Heart left ventricle (tissue), 16 donors: ENCODE measurements at regions not wholly inside any gene's neighbourhood (a gene's known extent, or its start where the extent isn't known, plus 50 kb on each side); places are given as distances from the start of the nearest gene placed in this dataset.

Experiments used
- ATAC-seq, 4 donors: fragments of 200-7000 bp; cut with Tn5 transposase; one replicate each; pipeline ENCODE4 v1.9.1; 2020 to 2022; ENCODE audit warnings: moderate library complexity in 4 of 4, mild to moderate bottlenecking in 3 of 4, moderate number of reproducible peaks in 1 of 4
- DNase-seq, 5 donors: peaks; one replicate each; pipeline ENCODE4 v3.0.0-alpha.2; 2020
- H3K27ac ChIP-seq, 12 donors: fragments of 200-600 bp; sonication (generic) in 4 of 12; one replicate each; pipeline versions ENCODE4 v1.5.0 to v1.8.0; 2016 to 2022; ENCODE audit warnings: mild to moderate bottlenecking in 2 of 12
- H3K27me3 ChIP-seq, 9 donors: fragments of 200-600 bp; sonication (generic) in 2 of 9; one replicate each; pipeline versions ENCODE4 v1.5.1 to v1.8.0; 2016 to 2022; ENCODE audit warnings: mild to moderate bottlenecking in 3 of 9
- H3K36me3 ChIP-seq, 9 donors: fragments of 200-600 bp; sonication (generic) in 2 of 9; one replicate each; pipeline versions ENCODE4 v1.5.0 to v1.8.0; 2018 to 2022; ENCODE audit warnings: mild to moderate bottlenecking in 2 of 9
- H3K4me1 ChIP-seq, 12 donors: fragments of 200-600 bp; sonication (generic) in 4 of 12; one replicate each; pipeline versions ENCODE4 v1.5.0 to v1.8.0; 2016 to 2022; ENCODE audit warnings: mild to moderate bottlenecking in 3 of 12
- H3K4me3 ChIP-seq, 12 donors: fragments of 200-600 bp; sonication (generic) in 4 of 12; one replicate each; pipeline versions ENCODE4 v1.5.0 to v1.8.0; 2017 to 2022; ENCODE audit warnings: mild to moderate bottlenecking in 9 of 12, moderate library complexity in 4 of 12
- H3K9me3 ChIP-seq, 12 donors: fragments of 200-600 bp; sonication (generic) in 4 of 12; one replicate each; pipeline versions ENCODE4 v1.5.0 to v1.8.0; 2016 to 2022; ENCODE audit warnings: mild to moderate bottlenecking in 1 of 12
- POLR2A ChIP-seq, 2 donors: fragments of 450-650 bp; IDR thresholded peaks; one replicate each; pipeline ENCODE4 v1.6.1; 2017; ENCODE audit warnings: antibody characterized with exemption in 2 of 2, mild to moderate bottlenecking in 2 of 2, moderate library complexity in 2 of 2
- WGBS, 4 donors: extraction: QIAGEN DNeasy Blood & Tissue Kit in 2 of 4; methylation state at CpG; one replicate each; pipeline versions ENCODE4 v1.1.5 to v1.1.7; 2013 to 2018; 5-methylcytosine and 5-hydroxymethylcytosine counted together
- intact Hi-C, 10 donors: fragments of 100-400 bp; cut with DNase I; formaldehyde crosslinking; loops; one replicate each; pipeline versions ENCODE4 v1.11.1 to v1.14.2; 2022
- TF ChIP-seq, protein P1 (sequence below), 12 donors: fragments of 200-600 bp; sonication (generic) in 4 of 12; IDR thresholded peaks; one replicate each; pipeline versions ENCODE4 v1.5.0 to v1.8.0; 2018 to 2022; ENCODE audit warnings: antibody characterized with exemption in 12 of 12, mild to moderate bottlenecking in 5 of 12
- donor health status: ischemic (EF 13 %, LVEDD 7.1; RV severe dilation, severe dysfunction).
- donor health status: healthy with polysubstance abuse.
- donor health status: DM: no; HTN: yes; CAD: no.
- donor health status: DM: no; HTN: no; CAD: no.
- donor health status: ischemic (EF 25% LVEDD 6.9; RV normal size, moderate dysfunction).
- donor health status: ischemic (EF 25% LVEDD 5.7; RV mildly dilated, moderate dysfunction).
- donor health status: healthy.
- donor health status: DM: yes; HTN: yes; CAD: no.
- donor health status: ischemic (EF 35%, LVEDD 5.7; RV mildly dilated, moderate dysfunction).
- donor health status: nonischemic (EF 11% LVEDD 7.7; RV severe dilation, severe dysfunction).
- donor health status: DM: yes; HTN: yes; CAD: no.
- donor health status: PGD.
- donor health status: ischemic (EF 29% LVEDD 5.4; RV normal size, mild dysfunction).
- donor health status: nonischemic (EF 23%, LVEDD 6.1; RV moderate dilation, normal function).

GRCh38 chr3:159803459-159803858, 185.2 kb upstream of the IL12A start:
- DNase-seq (no peak), ATAC-seq (no peak)
- H3K27ac ChIP-seq, result peak overlapping the region in 2 of 12 donors; percentile 69 to 71
- intact Hi-C loops, result loop anchor here in 8 of 10 donors (2.0 to 10.0 kb wide), 9 partner anchors 36 to 959 kb away; no protein-coding TSS in a partner anchor
- TF ChIP-seq POLR2A (IDR thresholded peaks at IDR 0.05), result no peak
- TF ChIP-seq, protein P1, sequence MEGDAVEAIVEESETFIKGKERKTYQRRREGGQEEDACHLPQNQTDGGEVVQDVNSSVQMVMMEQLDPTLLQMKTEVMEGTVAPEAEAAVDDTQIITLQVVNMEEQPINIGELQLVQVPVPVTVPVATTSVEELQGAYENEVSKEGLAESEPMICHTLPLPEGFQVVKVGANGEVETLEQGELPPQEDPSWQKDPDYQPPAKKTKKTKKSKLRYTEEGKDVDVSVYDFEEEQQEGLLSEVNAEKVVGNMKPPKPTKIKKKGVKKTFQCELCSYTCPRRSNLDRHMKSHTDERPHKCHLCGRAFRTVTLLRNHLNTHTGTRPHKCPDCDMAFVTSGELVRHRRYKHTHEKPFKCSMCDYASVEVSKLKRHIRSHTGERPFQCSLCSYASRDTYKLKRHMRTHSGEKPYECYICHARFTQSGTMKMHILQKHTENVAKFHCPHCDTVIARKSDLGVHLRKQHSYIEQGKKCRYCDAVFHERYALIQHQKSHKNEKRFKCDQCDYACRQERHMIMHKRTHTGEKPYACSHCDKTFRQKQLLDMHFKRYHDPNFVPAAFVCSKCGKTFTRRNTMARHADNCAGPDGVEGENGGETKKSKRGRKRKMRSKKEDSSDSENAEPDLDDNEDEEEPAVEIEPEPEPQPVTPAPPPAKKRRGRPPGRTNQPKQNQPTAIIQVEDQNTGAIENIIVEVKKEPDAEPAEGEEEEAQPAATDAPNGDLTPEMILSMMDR (IDR thresholded peaks at IDR 0.05), result no peak
- H3K4me3 ChIP-seq, result no peak overlapping the region
- no peaks in the 10 kb centered on the region for H3K36me3 ChIP-seq
- WGBS, 4 donors, result 72 to 88% (median 81%) methylated on average over 3 of the region's 3 CpGs
- no peaks in the 10 kb centered on the region for H3K27me3 ChIP-seq
- H3K9me3 ChIP-seq, result no peaks in the 10 kb centered on the region
- H3K4me1 ChIP-seq, result peaks cover 3 to 87% (median 43%) of the 10 kb centered on the region in 12 donors

GRCh38 chr3:159804726-159805410, 183.8 kb upstream of the IL12A start:
- H3K4me1 ChIP-seq, result peaks cover 3 to 75% (median 37%) of the 10 kb centered on the region in 12 donors
- no peaks in the 10 kb centered on the region for H3K36me3 ChIP-seq
- intact Hi-C loops, result loop anchor here (1.0 to 10.0 kb wide), 19 partner anchors 38 to 960 kb away; no protein-coding TSS in a partner anchor
- DNase-seq (peak in 4 of 5 donors; percentile 73 to 79 (median 78)), ATAC-seq (peak; percentile 79 to 92 (median 92))
- H3K27me3 ChIP-seq, result no peaks in the 10 kb centered on the region
- peak overlapping the region in 9 of 12 donors; percentile 6 to 71 (median 52) for H3K27ac ChIP-seq
- 27 to 43% (median 35%) methylated on average over 5 of the region's 5 CpGs for WGBS, 4 donors
- H3K9me3 ChIP-seq, result no peaks in the 10 kb centered on the region
- H3K4me3 ChIP-seq, result no peak overlapping the region
- TF ChIP-seq, protein P1 (IDR thresholded peaks at IDR 0.05), result peak; percentile 73 to 94 (median 90)
- no peak for TF ChIP-seq POLR2A (IDR thresholded peaks at IDR 0.05)

DNA sequence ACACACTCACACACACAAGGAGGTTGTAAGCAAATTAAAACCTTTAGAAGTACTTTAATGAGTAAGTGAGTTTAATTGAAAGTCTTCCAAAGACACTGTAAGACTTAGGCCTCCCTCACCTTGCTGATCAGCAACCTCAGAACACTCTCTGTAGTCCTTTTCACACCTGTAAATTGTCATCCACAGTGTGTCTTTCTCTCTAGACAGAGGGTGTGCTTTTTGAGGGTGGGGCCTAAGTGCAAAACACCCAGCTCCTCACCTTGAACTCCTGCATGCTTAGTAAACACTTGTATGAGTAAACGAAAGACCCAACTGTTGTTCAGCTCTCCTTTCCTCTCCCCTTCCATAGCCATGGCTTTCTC, 183.2 kb upstream of the IL12A start:
- 84 to 100% (median 93%) methylated on average over 1 of the region's 1 CpG for WGBS, 4 donors
- intact Hi-C loops, result loop anchor here (1.0 to 10.0 kb wide), 15 partner anchors 39 to 961 kb away; no protein-coding TSS in a partner anchor
- peak overlapping the region in 8 of 12 donors; percentile 6 to 71 (median 48) for H3K27ac ChIP-seq

GRCh38 chr3:159806412-159806811, 182.2 kb upstream of the IL12A start:
- no peaks in the 10 kb centered on the region for H3K36me3 ChIP-seq
- ATAC-seq (peak in 3 of 4 donors; percentile 65 to 77 (median 72)), DNase-seq (peak in 4 of 5 donors; percentile 55 to 80 (median 68))
- WGBS, 4 donors, result 54 to 69% (median 60%) methylated on average over 5 of the region's 5 CpGs
- no peaks in the 10 kb centered on the region for H3K9me3 ChIP-seq
- TF ChIP-seq POLR2A (IDR thresholded peaks at IDR 0.05), result no peak
- TF ChIP-seq, protein P1 (IDR thresholded peaks at IDR 0.05), result peak in 2 of 12 donors; percentile 5 to 10
- peak overlapping the region in 6 of 12 donors; percentile 4 to 71 (median 32) for H3K27ac ChIP-seq
- H3K4me3 ChIP-seq, result no peak overlapping the region
- H3K4me1 ChIP-seq, result peaks cover 0 to 62% (median 31%) of the 10 kb centered on the region in 12 donors
- H3K27me3 ChIP-seq, result no peaks in the 10 kb centered on the region
- intact Hi-C loops, result loop anchor here in 7 of 10 donors (2.0 to 10.0 kb wide), 7 partner anchors 189 to 962 kb away; no protein-coding TSS in a partner anchor

More for the DNA sequence above, 183.2 kb upstream of the IL12A start:
- Histone ChIP-seq H3K4me3 (no peak overlapping the region), H3K4me1 (peaks cover 3 to 69% (median 36%) of the 10 kb centered on the region in 12 donors), H3K9me3 (no peaks in the 10 kb centered on the region), H3K27me3 (no peaks in the 10 kb centered on the region), H3K36me3 (no peaks in the 10 kb centered on the region)
- TF ChIP-seq, protein P1 (IDR thresholded peaks at IDR 0.05), result no peak
- TF ChIP-seq POLR2A (IDR thresholded peaks at IDR 0.05), result no peak
- ATAC-seq (no peak), DNase-seq (no peak)
